ENCODE measurements at regions not wholly inside any gene's neighbourhood (a gene's known extent, or its start where the extent isn't known, plus 50 kb on each side); places are given as distances from the start of the nearest gene placed in this dataset.

- no peak for TF ChIP-seq ZMAT4 (CRISPR knock-in tag; IDR thresholded peaks at IDR 0.05)
Measured at GRCh38 chr9:115492869-115493268, 374.9 kb upstream of the TNC start (continued).

- TF ChIP-seq NFE2L1 (CRISPR knock-in tag; IDR thresholded peaks at IDR 0.05), result no peak
- ChIA-PET CTCF (no interaction called here), POLR2A (no interaction called here)
- DNase-seq (ENCODE audit: low spot score), result no peak
- H3K9me3 Mint-ChIP-seq, result no peaks in the 10 kb centered on the region
- no peak for ATAC-seq
- H3K27me3 Mint-ChIP-seq (ENCODE audit: low read depth), result no peaks in the 10 kb centered on the region
- H3K4me1 Mint-ChIP-seq, result peaks cover 57% of the 10 kb centered on the region
- H3K36me3 Mint-ChIP-seq, result peaks cover 79% of the 10 kb centered on the region
- H3K27ac Mint-ChIP-seq, result peak overlapping the region; percentile 73; the same call in 1 of the 2 replicates
- H3K4me3 Mint-ChIP-seq, result no peak overlapping the region
Measured at GRCh38 chr9:115494393-115494792, 376.4 kb upstream of the TNC start.

- DNase-seq (ENCODE audit: low spot score) (no peak), ATAC-seq (no peak)
- Mint-ChIP-seq H3K4me1 (peaks cover 50% of the 10 kb centered on the region), H3K36me3 (peaks cover 79% of the 10 kb centered on the region), H3K27ac (peak overlapping the region; percentile 73), H3K4me3 (no peak overlapping the region), H3K27me3 (ENCODE audit: low read depth) (no peaks in the 10 kb centered on the region), H3K9me3 (no peaks in the 10 kb centered on the region)
- ChIA-PET POLR2A (no interaction called here), CTCF (no interaction called here)
- TF ChIP-seq FOXK1 (CRISPR knock-in tag; IDR thresholded peaks at IDR 0.05) (no peak), PREB (CRISPR knock-in tag; IDR thresholded peaks at IDR 0.05; ENCODE audit: borderline replicate concordance) (no peak), GABPB1 (CRISPR knock-in tag; IDR thresholded peaks at IDR 0.05) (peak; percentile 64; the same call in 1 of the 2 replicates), RORB (CRISPR knock-in tag; IDR thresholded peaks at IDR 0.05) (peak; percentile 86)
Measured at GRCh38 chr9:115495052-115495635, 377.2 kb upstream of the TNC start.

GRCh38 chr9:115495836-115496235 lies 377.9 kb upstream of the TNC start:
- ATAC-seq, result no peak
- TF ChIP-seq ZNF232 (CRISPR knock-in tag; IDR thresholded peaks at IDR 0.05), result no peak
- TF ChIP-seq AFF4 (CRISPR knock-in tag; IDR thresholded peaks at IDR 0.05; ENCODE audit: borderline replicate concordance), result no peak
- TF ChIP-seq MAX (CRISPR knock-in tag; IDR thresholded peaks at IDR 0.05), result no peak
- TF ChIP-seq MXD4 (CRISPR knock-in tag; IDR thresholded peaks at IDR 0.05; ENCODE audit: borderline replicate concordance), result no peak
- TF ChIP-seq KAT7 (CRISPR knock-in tag; IDR thresholded peaks at IDR 0.05; ENCODE audit: borderline replicate concordance), result no peak
- TF ChIP-seq ZNF138 (CRISPR knock-in tag; conservative IDR thresholded peaks at IDR 0.05), result no peak
- no peak for TF ChIP-seq FOXP4 (CRISPR knock-in tag; IDR thresholded peaks at IDR 0.05)
- no peak for TF ChIP-seq ARID4B (CRISPR knock-in tag; IDR thresholded peaks at IDR 0.05; ENCODE audit: borderline replicate concordance)
- TF ChIP-seq ATF3 (CRISPR knock-in tag; conservative IDR thresholded peaks at IDR 0.05), result no peak

More at GRCh38 chr9:115495836-115496235, 377.9 kb upstream of the TNC start:
- ChIA-PET POLR2A (no interaction called here), CTCF (no interaction called here)
- Mint-ChIP-seq H3K9me3 (no peaks in the 10 kb centered on the region), H3K27me3 (ENCODE audit: low read depth) (no peaks in the 10 kb centered on the region), H3K36me3 (peaks cover 80% of the 10 kb centered on the region), H3K4me1 (peaks cover 46% of the 10 kb centered on the region), H3K27ac (peak overlapping the region; percentile 69), H3K4me3 (no peak overlapping the region)
- no peak for DNase-seq (ENCODE audit: low spot score)
